ENCODE measurements at regions not wholly inside any gene's neighbourhood (a gene's known extent, or its start where the extent isn't known, plus 50 kb on each side); places are given as distances from the start of the nearest gene placed in this dataset.

- TF ChIP-seq SIN3A (IDR thresholded peaks at IDR 0.05; ENCODE audit: borderline replicate concordance, low read depth, low read length) (no peak), USF1 (IDR thresholded peaks at IDR 0.05; ENCODE audit: borderline replicate concordance, low read depth) (no peak), MEF2A (IDR thresholded peaks at IDR 0.05; ENCODE audit: borderline replicate concordance, low read depth) (no peak), TAF1 (IDR thresholded peaks at IDR 0.05; ENCODE audit: borderline replicate concordance, low read depth, low read length) (no peak), PBX3 (IDR thresholded peaks at IDR 0.05) (no peak), POLR2AphosphoS5 (IDR thresholded peaks at IDR 0.05; ENCODE audit: low read depth, low read length) (no peak), GABPA (IDR thresholded peaks at IDR 0.05; ENCODE audit: low read depth) (no peak), EP300 (IDR thresholded peaks at IDR 0.05; ENCODE audit: borderline replicate concordance in 1 of 2, low read depth in 1 of 2, low read length in 1 of 2) (no peak), EZH2phosphoT487 (IDR thresholded peaks at IDR 0.05; ENCODE audit: borderline replicate concordance, low read depth) (no peak), ELF1 (IDR thresholded peaks at IDR 0.05) (no peak), NRF1 (IDR thresholded peaks at IDR 0.05; ENCODE audit: low read depth, low read length) (no peak), YY1 (IDR thresholded peaks at IDR 0.05; ENCODE audit: low read depth) (no peak), TCF12 (IDR thresholded peaks at IDR 0.05) (no peak), FOXM1 (IDR thresholded peaks at IDR 0.05; ENCODE audit: low read depth) (no peak), USF2 (IDR thresholded peaks at IDR 0.05; ENCODE audit: borderline replicate concordance, low read depth, low read length) (no peak), RAD21 (IDR thresholded peaks at IDR 0.05; ENCODE audit: low read length) (no peak)
Measured at GRCh38 chr14:101056446-101056845, 152.9 kb upstream of the RTL1 start.

GRCh38 chr14:101057394-101057793 lies 153.9 kb upstream of the RTL1 start:
- no peaks in the 10 kb centered on the region for H3K4me1 ChIP-seq (ENCODE audit: control insufficient read depth in 1 of 2, insufficient read depth in 2 of 2, low read depth in 1 of 2, low read length in 1 of 2)
- H2AFZ ChIP-seq (ENCODE audit: low read depth) = no peak overlapping the region
- H3K4me2 ChIP-seq = no peak overlapping the region
- H3K36me3 ChIP-seq (replicated peaks in 1 of 2; ENCODE audit: control insufficient read depth in 1 of 2, insufficient read depth in 2 of 2, low read length in 1 of 2) = no peaks in the 10 kb centered on the region
- CTCF ChIA-PET = no interaction called here
- no peaks in the 10 kb centered on the region for H4K20me1 ChIP-seq (ENCODE audit: insufficient read depth)
- H3K9me3 ChIP-seq = no peaks in the 10 kb centered on the region; the same call in 1 of the 2 replicates
- H3K27ac ChIP-seq (ENCODE audit: low read depth in 2 of 2, low read length in 1 of 2) = no peak overlapping the region
- no peaks in the 10 kb centered on the region for H3K27me3 ChIP-seq (ENCODE audit: insufficient read depth)
- no peaks in the 10 kb centered on the region for H3K9me2 ChIP-seq
- DNase-seq = no peak
- H3K9ac ChIP-seq = no peak overlapping the region
- POLR2A ChIA-PET = no interaction called here
- no peak overlapping the region for H3K4me3 ChIP-seq (ENCODE audit: low read depth in 2 of 2, low read length in 1 of 2)
- no peaks in the 10 kb centered on the region for H3K79me2 ChIP-seq (ENCODE audit: insufficient read depth)
- WGBS (ENCODE audit: low lambda C conversion rate) = 64% methylated on average over 3 of the region's 3 CpGs
- H3F3A ChIP-seq (replicated peaks; ENCODE audit: insufficient read depth) = no peaks in the 10 kb centered on the region
- TF ChIP-seq RXRA (IDR thresholded peaks at IDR 0.05; ENCODE audit: borderline replicate concordance, low read depth) (no peak), MAX (IDR thresholded peaks at IDR 0.05; ENCODE audit: low read depth) (no peak), TEAD4 (IDR thresholded peaks at IDR 0.05; ENCODE audit: borderline replicate concordance, insufficient read depth) (no peak), SMC3 (IDR thresholded peaks at IDR 0.05; ENCODE audit: low read depth, low read length) (no peak), JUND (IDR thresholded peaks at IDR 0.05) (no peak), USF1 (IDR thresholded peaks at IDR 0.05; ENCODE audit: borderline replicate concordance, low read depth) (no peak), PBX3 (IDR thresholded peaks at IDR 0.05) (no peak), GABPA (IDR thresholded peaks at IDR 0.05; ENCODE audit: low read depth) (no peak), CTCF (IDR thresholded peaks at IDR 0.05) (no peak), EP300 (IDR thresholded peaks at IDR 0.05; ENCODE audit: borderline replicate concordance in 1 of 2, low read depth in 1 of 2, low read length in 1 of 2) (no peak), CHD2 (IDR thresholded peaks at IDR 0.05; ENCODE audit: low read length, partially characterized antibody) (no peak), MEF2A (IDR thresholded peaks at IDR 0.05; ENCODE audit: borderline replicate concordance, low read depth) (no peak)

More at GRCh38 chr14:101056446-101056845, 152.9 kb upstream of the RTL1 start:
- WGBS (ENCODE audit: low lambda C conversion rate) = 52% methylated on average over 2 of the region's 2 CpGs
- Histone ChIP-seq H3K9ac (no peak overlapping the region), H3K27me3 (ENCODE audit: insufficient read depth) (no peaks in the 10 kb centered on the region), H4K20me1 (ENCODE audit: insufficient read depth) (no peaks in the 10 kb centered on the region), H3F3A (replicated peaks; ENCODE audit: insufficient read depth) (no peaks in the 10 kb centered on the region), H3K36me3 (replicated peaks in 1 of 2; ENCODE audit: control insufficient read depth in 1 of 2, insufficient read depth in 2 of 2, low read length in 1 of 2) (no peaks in the 10 kb centered on the region), H3K79me2 (ENCODE audit: insufficient read depth) (no peaks in the 10 kb centered on the region), H3K9me2 (no peaks in the 10 kb centered on the region), H3K4me1 (ENCODE audit: control insufficient read depth in 1 of 2, insufficient read depth in 2 of 2, low read depth in 1 of 2, low read length in 1 of 2) (no peaks in the 10 kb centered on the region), H2AFZ (ENCODE audit: low read depth) (no peak overlapping the region), H3K27ac (ENCODE audit: low read depth in 2 of 2, low read length in 1 of 2) (no peak overlapping the region), H3K9me3 (no peaks in the 10 kb centered on the region; the same call in 1 of the 2 replicates), H3K4me3 (ENCODE audit: low read depth in 2 of 2, low read length in 1 of 2) (no peak overlapping the region), H3K4me2 (no peak overlapping the region)
- ChIA-PET CTCF (no interaction called here), POLR2A (no interaction called here)
- DNase-seq = no peak

Measured in SK-N-SH (cell line).